HepG2 (cell line): ENCODE measurements at regions not wholly inside any gene's neighbourhood (a gene's known extent, or its start where the extent isn't known, plus 50 kb on each side); places are given as distances from the start of the nearest gene placed in this dataset.

ENCODE experiments used
- ATAC-seq: fragments of 200-7000 bp; cut with Tn5 transposase; 3 replicates; pipeline ENCODE4 v1.9.1; 2020; ENCODE audit warnings: mild to moderate bottlenecking, moderate library complexity
- BruUV-seq: library from RNA; stranded (reverse); fragments of 400-500 nt; replicated peaks from 2 replicates; lab custom pipeline; 2021; lab: Mats Ljungman, UMichigan
- CTCF ChIA-PET: fragments of 300-600 bp; formaldehyde crosslinking; extraction: SDS; loops from one replicate; lab custom pipeline; 2021; ENCODE audit warnings: low total read pairs, inconsistent platforms, low intra/inter-chr PET ratio; lab: Yijun Ruan, JAX
- POLR2A ChIA-PET: fragments of 350-600 bp; sonication (Branson Sonifier 250); formaldehyde crosslinking; loops from one replicate; lab custom pipeline; 2020; ENCODE audit warnings: antibody characterized with exemption, inconsistent platforms; lab: Yijun Ruan, JAX
- DNase-seq: peaks from one replicate; pipeline ENCODE4 v3.0.0-alpha.2; 2015; ENCODE audit warnings: low spot score
- FAIRE-seq: peaks from 3 replicates; lab custom pipeline; 2011; peaks lifted over from hg19 to GRCh38; lab: Jason Lieb, UNC
- H2AFZ ChIP-seq: one replicate; pipeline ENCODE4 v1.6.1; 2011; ENCODE audit warnings: low read length, inconsistent platforms
- H3K27ac ChIP-seq: fragments of 300-600 bp; 3 replicates; pipeline ENCODE4 v1.8.0; 2011; ENCODE audit warnings: mixed run types, mild to moderate bottlenecking, mixed read lengths, low read length, inconsistent platforms; ENCODE audit not compliant: insufficient read depth; ENCODE audit errors: extremely low read length
- H3K27me3 ChIP-seq, 2 experiments: fragments of 200-600 bp in 1 of 2; 2 replicates in 1 of 2; 3 replicates in 1 of 2; pipeline versions ENCODE4 v1.6.0 to v1.8.0; 2011; ENCODE audit warnings: low read length in 2 of 2, mild to moderate bottlenecking in 2 of 2, moderate library complexity in 2 of 2, inconsistent platforms in 1 of 2; ENCODE audit not compliant: insufficient read depth in 2 of 2, control insufficient read depth in 1 of 2
- H3K36me3 ChIP-seq, 2 experiments: fragments of 200-600 bp in 1 of 2; replicated peaks in 1 of 2; 2 replicates in 1 of 2; 3 replicates in 1 of 2; pipeline versions ENCODE4 v1.5.1 to v1.8.0; 2011; ENCODE audit warnings: low read length in 2 of 2, inconsistent platforms in 1 of 2; ENCODE audit not compliant: insufficient read depth in 2 of 2, control insufficient read depth in 1 of 2
- H3K4me1 ChIP-seq: 2 replicates; pipeline ENCODE4 v1.5.1; 2012; ENCODE audit warnings: low read length, inconsistent platforms; ENCODE audit not compliant: insufficient read depth
- H3K4me2 ChIP-seq: 2 replicates; pipeline ENCODE4 v1.6.0; 2011; ENCODE audit warnings: low read depth, low read length, inconsistent platforms
- H3K4me3 ChIP-seq, 3 experiments: fragments of 200-600 bp in 1 of 3; sonication (generic), shearing (Covaris generic) in 1 of 3; replicated peaks in 1 of 3; 2 replicates each; pipeline ENCODE4 v1.5.1; 2011 to 2016; ENCODE audit warnings: low read length in 3 of 3, inconsistent platforms in 2 of 3, low read depth in 2 of 3, mild to moderate bottlenecking in 2 of 3, control low read depth in 1 of 3, mixed read lengths in 1 of 3; ENCODE audit not compliant: insufficient read depth in 1 of 3
- H3K79me2 ChIP-seq: one replicate; pipeline ENCODE4 v1.6.1; 2011; ENCODE audit warnings: low read length, inconsistent platforms; ENCODE audit not compliant: insufficient read depth
- H3K9ac ChIP-seq: 2 replicates; pipeline ENCODE4 v1.6.0; 2011; ENCODE audit warnings: mild to moderate bottlenecking, low read depth, low read length, inconsistent platforms; ENCODE audit not compliant: insufficient read depth
- H3K9me3 ChIP-seq: 2 replicates; pipeline ENCODE4 v1.5.1; 2012; ENCODE audit warnings: mild to moderate bottlenecking, low read length
- H4K20me1 ChIP-seq: 2 replicates; pipeline ENCODE4 v1.6.0; 2011; ENCODE audit warnings: inconsistent platforms, mild to moderate bottlenecking, low read length, moderate library complexity; ENCODE audit not compliant: insufficient read depth
- ATRX ChIP-seq: sonication (generic); formaldehyde crosslinking; IDR thresholded peaks from 2 replicates; pipeline ENCODE4 v1.4.0; 2020; ENCODE audit warnings: missing genetic modification reagents, borderline replicate concordance
- CREB1 ChIP-seq, 2 experiments: fragments of 450-650 bp in 1 of 2; IDR thresholded peaks; 2 replicates each; pipeline ENCODE4 v1.6.1; 2016 to 2017; ENCODE audit warnings: control low read depth in 1 of 2, mild to moderate bottlenecking in 1 of 2, missing compliant biosample characterization in 1 of 2, missing genetic modification characterization in 1 of 2
- HHEX ChIP-seq: IDR thresholded peaks from 2 replicates; pipeline ENCODE4 v1.6.1; 2016; ENCODE audit warnings: control low read depth
- HOXA7 ChIP-seq: sonication (generic); formaldehyde crosslinking; IDR thresholded peaks from 2 replicates; pipeline ENCODE4 v1.8.1; 2022; ENCODE audit warnings: mild to moderate bottlenecking, missing genetic modification reagents, moderate library complexity
- IRF2 ChIP-seq: IDR thresholded peaks from 2 replicates; pipeline ENCODE4 v1.6.1; 2018; ENCODE audit warnings: missing genetic modification reagents, missing compliant biosample characterization
- JUND ChIP-seq: sonication (generic); formaldehyde crosslinking; IDR thresholded peaks from 2 replicates; pipeline ENCODE4 v1.8.0; 2022; ENCODE audit warnings: mild to moderate bottlenecking, missing genetic modification reagents
- KAT8 ChIP-seq: IDR thresholded peaks from 2 replicates; pipeline ENCODE4 v1.6.1; 2016; ENCODE audit warnings: missing genetic modification reagents, missing compliant biosample characterization
- NCOA5 ChIP-seq: sonication (generic); formaldehyde crosslinking; IDR thresholded peaks from 2 replicates; pipeline ENCODE4 v1.4.0; 2020; ENCODE audit warnings: missing genetic modification reagents
- SP140L ChIP-seq: sonication (generic); formaldehyde crosslinking; IDR thresholded peaks from 2 replicates; pipeline ENCODE4 v1.4.0; 2020; ENCODE audit warnings: missing genetic modification reagents, borderline replicate concordance
- ZBTB38 ChIP-seq: sonication (generic); formaldehyde crosslinking; IDR thresholded peaks from 2 replicates; pipeline ENCODE4 v1.5.1; 2020; ENCODE audit warnings: mild to moderate bottlenecking, missing genetic modification reagents
- ZBTB4 ChIP-seq: sonication (generic); formaldehyde crosslinking; IDR thresholded peaks from 2 replicates; pipeline ENCODE4 v1.4.0; 2020; ENCODE audit warnings: missing genetic modification reagents, mild to moderate bottlenecking, borderline replicate concordance
- ZFP62 ChIP-seq: sonication (generic); formaldehyde crosslinking; IDR thresholded peaks from 2 replicates; pipeline ENCODE4 v1.4.0; 2020; ENCODE audit warnings: missing genetic modification reagents
- ZIK1 ChIP-seq: sonication (generic); formaldehyde crosslinking; IDR thresholded peaks from 2 replicates; pipeline ENCODE4 v1.5.0; 2020; ENCODE audit warnings: mild to moderate bottlenecking, low read depth, missing genetic modification reagents, borderline replicate concordance
- ZNF720 ChIP-seq: sonication (generic); formaldehyde crosslinking; IDR thresholded peaks from 2 replicates; pipeline ENCODE4 v1.4.0; 2020; ENCODE audit warnings: missing genetic modification reagents
- WGBS: methylation state at CpG from one replicate; pipeline ENCODE4 v1.1.6; 2017; ENCODE audit warnings: low lambda C conversion rate; 5-methylcytosine and 5-hydroxymethylcytosine counted together
- in situ Hi-C: cut with HindIII; loops from 2 replicates; pipeline ENCODE4 v1.10.0; 2017; ENCODE audit warnings: low pct_unique_long_range_greater_than_20kb; ENCODE audit not compliant: extremely low pct_ligation_motif_present
- intact Hi-C: fragments of 100-400 bp; cut with micrococcal nuclease; formaldehyde crosslinking; loops from one replicate; pipeline ENCODE4 v1.10.0; 2022; ENCODE audit not compliant: unreplicated experiment
- TF ChIP-seq, protein P1 (sequence below): sonication (generic); formaldehyde crosslinking; IDR thresholded peaks from 2 replicates; pipeline ENCODE4 v1.4.0; 2020; ENCODE audit warnings: mild to moderate bottlenecking, missing genetic modification reagents

DNA sequence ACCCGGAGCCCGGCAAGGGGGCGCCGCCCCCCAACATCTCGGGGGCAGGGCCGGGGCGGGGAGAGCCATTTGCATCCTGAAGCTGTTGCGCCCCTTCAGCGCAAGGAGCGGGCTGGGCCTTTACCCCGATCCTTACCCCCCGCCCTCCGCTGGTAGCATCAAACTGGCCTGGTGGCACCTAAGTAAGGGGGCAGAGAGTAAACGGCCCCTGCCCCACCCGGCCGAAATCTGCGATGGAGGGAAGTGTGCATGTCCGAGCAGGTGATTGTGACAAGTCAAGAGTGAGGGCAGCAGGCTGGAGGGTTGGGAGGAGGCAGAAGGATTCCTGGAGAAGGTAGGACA is 101.2 kb downstream of the ESM1 start:
- BruUV-seq = no TSS peak
- ATAC-seq (no peak), DNase-seq (no peak), FAIRE-seq (no peak)
- Histone ChIP-seq H4K20me1 (no peaks in the 10 kb centered on the region), H3K36me3 (no peaks in the 10 kb centered on the region), H3K27ac (no peak overlapping the region), H3K79me2 (no peaks in the 10 kb centered on the region), H3K4me2 (no peak overlapping the region), H3K9ac (no peak overlapping the region), H3K4me3 (no peak overlapping the region), H2AFZ (no peak overlapping the region), H3K4me1 (no peaks in the 10 kb centered on the region), H3K27me3 (peaks cover 1 to 37% of the 10 kb centered on the region in 2 experiments), H3K9me3 (no peaks in the 10 kb centered on the region)
- in situ Hi-C loops (no loop called here), intact Hi-C loops (no loop called here)
- TF ChIP-seq HOXA7 (CRISPR knock-in tag) (no peak), ZBTB4 (CRISPR knock-in tag) (no peak), ZNF720 (CRISPR knock-in tag) (no peak), IRF2 (no peak), ZIK1 (CRISPR knock-in tag) (no peak), JUND (CRISPR knock-in tag) (no peak), ZBTB38 (no peak), KAT8 (CRISPR knock-in tag) (no peak), HHEX (CRISPR knock-in tag) (no peak), NCOA5 (no peak), ZFP62 (CRISPR knock-in tag) (no peak), SP140L (no peak), ATRX (CRISPR knock-in tag) (no peak), CREB1 (IDR thresholded peaks at IDR 0.05) (no peak), CREB1 (CRISPR knock-in tag; IDR thresholded peaks at IDR 0.05) (no peak)
- TF ChIP-seq, protein P1, sequence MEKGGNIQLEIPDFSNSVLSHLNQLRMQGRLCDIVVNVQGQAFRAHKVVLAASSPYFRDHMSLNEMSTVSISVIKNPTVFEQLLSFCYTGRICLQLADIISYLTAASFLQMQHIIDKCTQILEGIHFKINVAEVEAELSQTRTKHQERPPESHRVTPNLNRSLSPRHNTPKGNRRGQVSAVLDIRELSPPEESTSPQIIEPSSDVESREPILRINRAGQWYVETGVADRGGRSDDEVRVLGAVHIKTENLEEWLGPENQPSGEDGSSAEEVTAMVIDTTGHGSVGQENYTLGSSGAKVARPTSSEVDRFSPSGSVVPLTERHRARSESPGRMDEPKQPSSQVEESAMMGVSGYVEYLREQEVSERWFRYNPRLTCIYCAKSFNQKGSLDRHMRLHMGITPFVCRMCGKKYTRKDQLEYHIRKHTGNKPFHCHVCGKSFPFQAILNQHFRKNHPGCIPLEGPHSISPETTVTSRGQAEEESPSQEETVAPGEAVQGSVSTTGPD = no peak
- CTCF ChIA-PET = no interaction called here
- POLR2A ChIA-PET = no interaction called here
- 70% methylated on average over 10 of the region's 18 CpGs for WGBS
